PFSK-1 (cell line): ENCODE measurements at regions not wholly inside any gene's neighbourhood (a gene's known extent, or its start where the extent isn't known, plus 50 kb on each side); places are given as distances from the start of the nearest gene placed in this dataset.

Experiments used
- POLR2AphosphoS5 ChIP-seq: IDR thresholded peaks from 2 replicates; pipeline ENCODE4 v1.6.1; 2012; ENCODE audit warnings: low read depth, mild to moderate bottlenecking, control low read depth, low read length, moderate library complexity
- SIN3A ChIP-seq: IDR thresholded peaks from 2 replicates; pipeline ENCODE4 v1.6.1; 2012; ENCODE audit warnings: mild to moderate bottlenecking, low read length, moderate library complexity, borderline replicate concordance; ENCODE audit not compliant: insufficient read depth
- TAF1 ChIP-seq: IDR thresholded peaks from 2 replicates; pipeline ENCODE4 v1.6.1; 2012; ENCODE audit warnings: low read length, control low read depth, borderline replicate concordance; ENCODE audit not compliant: insufficient read depth
- TF ChIP-seq, protein P1 (sequence below), 2 experiments: IDR thresholded peaks; 2 replicates each; pipeline versions ENCODE4 v1.6.1 to v1.8.0; 2011 to 2012; ENCODE audit warnings: low read depth in 2 of 2, low read length in 2 of 2, control low read depth in 1 of 2, inconsistent platforms in 1 of 2, mild to moderate bottlenecking in 1 of 2, moderate library complexity in 1 of 2; ENCODE audit not compliant: insufficient read depth in 1 of 2

GRCh38 chr5:111618623-111619271, 106.4 kb upstream of the STARD4 start:
- TF ChIP-seq, protein P1, sequence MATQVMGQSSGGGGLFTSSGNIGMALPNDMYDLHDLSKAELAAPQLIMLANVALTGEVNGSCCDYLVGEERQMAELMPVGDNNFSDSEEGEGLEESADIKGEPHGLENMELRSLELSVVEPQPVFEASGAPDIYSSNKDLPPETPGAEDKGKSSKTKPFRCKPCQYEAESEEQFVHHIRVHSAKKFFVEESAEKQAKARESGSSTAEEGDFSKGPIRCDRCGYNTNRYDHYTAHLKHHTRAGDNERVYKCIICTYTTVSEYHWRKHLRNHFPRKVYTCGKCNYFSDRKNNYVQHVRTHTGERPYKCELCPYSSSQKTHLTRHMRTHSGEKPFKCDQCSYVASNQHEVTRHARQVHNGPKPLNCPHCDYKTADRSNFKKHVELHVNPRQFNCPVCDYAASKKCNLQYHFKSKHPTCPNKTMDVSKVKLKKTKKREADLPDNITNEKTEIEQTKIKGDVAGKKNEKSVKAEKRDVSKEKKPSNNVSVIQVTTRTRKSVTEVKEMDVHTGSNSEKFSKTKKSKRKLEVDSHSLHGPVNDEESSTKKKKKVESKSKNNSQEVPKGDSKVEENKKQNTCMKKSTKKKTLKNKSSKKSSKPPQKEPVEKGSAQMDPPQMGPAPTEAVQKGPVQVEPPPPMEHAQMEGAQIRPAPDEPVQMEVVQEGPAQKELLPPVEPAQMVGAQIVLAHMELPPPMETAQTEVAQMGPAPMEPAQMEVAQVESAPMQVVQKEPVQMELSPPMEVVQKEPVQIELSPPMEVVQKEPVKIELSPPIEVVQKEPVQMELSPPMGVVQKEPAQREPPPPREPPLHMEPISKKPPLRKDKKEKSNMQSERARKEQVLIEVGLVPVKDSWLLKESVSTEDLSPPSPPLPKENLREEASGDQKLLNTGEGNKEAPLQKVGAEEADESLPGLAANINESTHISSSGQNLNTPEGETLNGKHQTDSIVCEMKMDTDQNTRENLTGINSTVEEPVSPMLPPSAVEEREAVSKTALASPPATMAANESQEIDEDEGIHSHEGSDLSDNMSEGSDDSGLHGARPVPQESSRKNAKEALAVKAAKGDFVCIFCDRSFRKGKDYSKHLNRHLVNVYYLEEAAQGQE (IDR thresholded peaks at IDR 0.05; ENCODE audit: insufficient read depth in 1 of 2, low read depth in 2 of 2, low read length in 2 of 2), result no peak
- TF ChIP-seq SIN3A (no peak), POLR2AphosphoS5 (no peak), TAF1 (no peak)
